GM12873 (cell line): ENCODE measurements at regions not wholly inside any gene's neighbourhood (a gene's known extent, or its start where the extent isn't known, plus 50 kb on each side); places are given as distances from the start of the nearest gene placed in this dataset.
A peak's percentile ranks its signal among the peaks of the same experiment; 100 is the strongest.

Source experiments
- TF ChIP-seq, protein P1 (sequence below): IDR thresholded peaks from 2 replicates; pipeline ENCODE4 v1.5.1; 2012; ENCODE audit warnings: low read depth, mild to moderate bottlenecking, moderate library complexity, low read length, control low read depth; ENCODE audit not compliant: insufficient read depth; ENCODE audit errors: missing control alignments

GRCh38 chr7:36044101-36044892 is 108.8 kb upstream of the EEPD1 start:
- TF ChIP-seq, protein P1, sequence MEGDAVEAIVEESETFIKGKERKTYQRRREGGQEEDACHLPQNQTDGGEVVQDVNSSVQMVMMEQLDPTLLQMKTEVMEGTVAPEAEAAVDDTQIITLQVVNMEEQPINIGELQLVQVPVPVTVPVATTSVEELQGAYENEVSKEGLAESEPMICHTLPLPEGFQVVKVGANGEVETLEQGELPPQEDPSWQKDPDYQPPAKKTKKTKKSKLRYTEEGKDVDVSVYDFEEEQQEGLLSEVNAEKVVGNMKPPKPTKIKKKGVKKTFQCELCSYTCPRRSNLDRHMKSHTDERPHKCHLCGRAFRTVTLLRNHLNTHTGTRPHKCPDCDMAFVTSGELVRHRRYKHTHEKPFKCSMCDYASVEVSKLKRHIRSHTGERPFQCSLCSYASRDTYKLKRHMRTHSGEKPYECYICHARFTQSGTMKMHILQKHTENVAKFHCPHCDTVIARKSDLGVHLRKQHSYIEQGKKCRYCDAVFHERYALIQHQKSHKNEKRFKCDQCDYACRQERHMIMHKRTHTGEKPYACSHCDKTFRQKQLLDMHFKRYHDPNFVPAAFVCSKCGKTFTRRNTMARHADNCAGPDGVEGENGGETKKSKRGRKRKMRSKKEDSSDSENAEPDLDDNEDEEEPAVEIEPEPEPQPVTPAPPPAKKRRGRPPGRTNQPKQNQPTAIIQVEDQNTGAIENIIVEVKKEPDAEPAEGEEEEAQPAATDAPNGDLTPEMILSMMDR = no peak

- TF ChIP-seq, protein P1 = no peak
Observed at GRCh38 chr7:36045326-36045725, 107.7 kb upstream of the EEPD1 start.

DNA sequence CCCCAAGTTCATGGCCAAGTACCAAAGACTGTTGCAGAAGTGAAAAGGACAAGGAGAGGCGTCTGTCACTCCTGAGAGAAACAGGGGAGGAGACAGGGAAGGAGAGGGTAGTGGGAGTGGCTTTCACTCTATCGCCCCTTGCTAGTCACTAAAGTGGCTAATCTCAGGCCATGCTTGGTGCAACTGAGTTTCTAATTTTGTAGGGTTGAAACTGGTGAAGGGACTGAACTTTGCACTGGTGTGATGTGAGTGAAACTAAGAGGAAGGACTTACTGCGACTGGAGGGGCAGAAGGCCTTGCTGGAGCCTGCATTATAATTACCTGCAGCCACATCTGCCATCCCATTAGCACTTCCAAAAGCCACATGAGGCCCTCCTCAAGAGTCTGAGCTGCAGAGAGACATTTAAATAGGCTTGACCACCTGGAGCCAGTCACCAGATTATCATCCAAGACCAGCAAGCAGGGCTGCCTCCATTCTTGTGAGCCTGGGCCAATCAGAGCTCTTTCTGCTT is 107.2 kb upstream of the EEPD1 start:
- TF ChIP-seq, protein P1 = no peak

DNA sequence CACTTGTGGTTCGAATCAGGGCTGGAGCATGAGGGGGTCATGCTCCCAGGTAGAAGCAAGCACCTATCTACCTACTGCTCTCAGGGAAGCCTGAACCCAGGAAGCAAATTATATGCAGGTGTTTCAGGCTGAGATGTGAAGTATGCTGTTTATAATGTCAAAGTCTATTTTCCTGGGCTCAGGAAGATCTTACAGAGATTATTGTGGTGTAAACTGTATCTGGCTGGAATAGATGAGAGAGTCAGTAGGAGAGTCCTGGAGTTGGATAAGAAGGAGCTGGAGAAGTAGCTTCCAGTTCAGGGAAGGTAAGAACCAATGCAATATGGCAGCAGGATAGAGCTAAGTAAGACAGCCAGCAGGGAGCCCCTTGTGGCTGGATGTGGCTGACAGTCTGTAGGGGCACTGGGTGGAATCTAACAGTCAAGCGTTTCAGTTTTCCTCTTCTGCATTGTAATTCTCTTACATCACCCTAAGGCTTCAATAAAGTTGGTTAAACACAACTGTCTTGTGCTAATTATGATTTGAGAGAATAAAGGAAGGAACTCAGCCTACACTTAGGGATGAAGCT is 105.9 kb upstream of the EEPD1 start:
- TF ChIP-seq, protein P1 = peak; percentile 48

DNA sequence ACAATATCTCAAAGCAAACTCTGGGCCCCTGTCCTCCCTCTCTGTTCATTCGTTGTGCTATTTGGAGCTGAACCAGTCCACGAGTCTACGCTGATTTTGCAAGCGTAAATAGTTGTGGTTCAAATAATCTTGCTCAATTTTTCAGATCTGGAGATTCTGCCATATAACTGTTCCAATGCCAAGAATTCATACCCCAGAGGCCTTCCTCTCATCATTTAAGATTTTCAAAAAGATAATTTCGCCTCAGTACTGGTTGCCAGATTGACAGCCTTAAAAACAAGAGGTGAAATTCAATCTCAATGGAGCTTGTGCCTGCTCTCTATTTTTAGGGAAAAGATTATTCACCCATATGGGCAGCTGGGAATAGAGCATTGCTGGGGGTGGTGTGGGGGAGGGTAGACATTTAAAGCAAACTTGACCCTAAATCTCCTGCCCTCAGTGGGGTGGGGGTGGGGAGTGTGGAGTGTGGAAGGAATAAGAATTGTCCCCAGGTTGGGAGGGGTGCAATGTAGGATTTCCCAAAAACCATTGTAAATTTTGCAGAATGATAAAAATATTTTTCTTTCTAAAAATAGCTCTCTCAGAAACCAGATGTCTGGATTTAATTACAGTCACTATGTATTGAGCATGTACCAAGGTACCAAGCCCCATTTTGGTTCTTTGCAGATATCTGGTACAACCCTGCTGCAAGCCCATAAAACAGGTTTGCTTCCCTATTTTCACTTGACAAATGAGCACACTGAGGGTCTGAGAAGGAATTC is 104.7 kb upstream of the EEPD1 start:
- TF ChIP-seq, protein P1 = no peak

DNA sequence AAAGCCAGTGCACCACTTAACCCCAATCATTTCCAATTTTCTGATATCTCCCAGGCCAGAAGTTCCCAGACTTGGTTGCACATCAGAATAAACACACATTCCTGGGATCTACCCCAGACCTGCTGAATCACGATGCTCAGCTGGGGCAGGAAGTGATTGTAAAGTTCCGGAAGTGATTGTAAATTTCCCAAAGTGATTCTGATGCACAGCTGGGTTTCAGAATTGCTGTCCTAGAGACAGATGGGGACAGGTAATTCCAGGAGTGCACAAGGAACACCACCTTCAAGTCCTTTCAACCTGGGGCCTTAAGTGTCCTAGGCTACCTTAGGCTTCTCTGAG is 104.2 kb upstream of the EEPD1 start:
- TF ChIP-seq, protein P1 = no peak

DNA sequence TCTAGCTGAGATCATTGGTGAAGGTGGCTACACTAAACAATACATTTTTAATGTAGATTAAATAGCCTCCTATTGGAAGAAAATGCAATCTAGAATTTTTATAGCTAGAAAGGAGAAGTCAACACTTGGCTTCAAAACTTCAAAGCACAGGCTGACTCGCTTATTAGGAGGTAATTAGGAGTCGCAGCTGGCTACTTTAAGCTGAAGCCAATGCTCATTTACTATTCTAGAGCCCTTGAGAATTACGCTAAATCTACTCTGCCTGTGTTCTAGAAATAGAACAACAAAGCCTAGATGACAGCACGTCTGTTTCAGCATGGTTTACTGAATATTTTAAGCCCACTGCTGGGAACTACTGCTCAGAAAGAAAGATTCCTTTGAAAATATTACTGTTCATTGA is 101.6 kb upstream of the EEPD1 start:
- TF ChIP-seq, protein P1 = no peak
